Astrocyte (in vitro differentiated cells and primary cell): ENCODE measurements at regions not wholly inside any gene's neighbourhood (a gene's known extent, or its start where the extent isn't known, plus 50 kb on each side); places are given as distances from the start of the nearest gene placed in this dataset.

Experiments
- CTCF ChIP-seq: IDR thresholded peaks from 2 replicates; pipeline ENCODE4 v1.5.1; 2011; ENCODE audit warnings: low read depth, mild to moderate bottlenecking, inconsistent platforms, low read length, moderate library complexity; ENCODE audit not compliant: insufficient read depth
- EZH2 ChIP-seq: IDR thresholded peaks from 2 replicates; pipeline ENCODE4 v1.6.1; 2012; ENCODE audit warnings: mild to moderate bottlenecking, low read length, inconsistent platforms; ENCODE audit not compliant: insufficient read depth

GRCh38 chr16:47861999-47862398 is 293.8 kb downstream of the ABCC12 start:
- no peak for TF ChIP-seq EZH2
- no peak for TF ChIP-seq CTCF
